Hepatocyte (in vitro differentiated cells): ENCODE measurements at regions not wholly inside any gene's neighbourhood (a gene's known extent, or its start where the extent isn't known, plus 50 kb on each side); places are given as distances from the start of the nearest gene placed in this dataset.

Experiments used
- DNase-seq: peaks from one replicate; pipeline ENCODE4 v3.0.0-alpha.2; 2016; ENCODE audit warnings: low spot score
- H2AFZ ChIP-seq: fragments of 200-600 bp; sonication (generic); 2 replicates; pipeline ENCODE4 v1.6.0; 2016; ENCODE audit warnings: antibody characterized with exemption, mild to moderate bottlenecking
- H3K27ac ChIP-seq: fragments of 200-600 bp; sonication (generic); 2 replicates; pipeline ENCODE4 v1.5.1; 2016; ENCODE audit warnings: mild to moderate bottlenecking
- H3K27me3 ChIP-seq: fragments of 200-600 bp; sonication (generic); 2 replicates; pipeline ENCODE4 v1.6.1; 2016
- H3K36me3 ChIP-seq: fragments of 200-600 bp; sonication (generic); replicated peaks from 2 replicates; pipeline ENCODE4 v1.5.1; 2016; ENCODE audit warnings: low read depth; ENCODE audit not compliant: insufficient read depth
- H3K4me1 ChIP-seq: fragments of 200-600 bp; sonication (generic); 2 replicates; pipeline ENCODE4 v1.5.1; 2016; ENCODE audit warnings: mild to moderate bottlenecking, moderate library complexity; ENCODE audit not compliant: insufficient read depth
- H3K4me2 ChIP-seq: fragments of 200-600 bp; sonication (generic); 2 replicates; pipeline ENCODE4 v1.6.0; 2016
- H3K4me3 ChIP-seq: fragments of 200-600 bp; sonication (generic); 2 replicates; pipeline ENCODE4 v1.5.1; 2016; ENCODE audit warnings: mild to moderate bottlenecking
- H3K79me2 ChIP-seq: fragments of 200-600 bp; sonication (generic); 2 replicates; pipeline ENCODE4 v1.6.0; 2017; ENCODE audit warnings: mild to moderate bottlenecking
- H3K9me2 ChIP-seq: fragments of 200-600 bp; sonication (generic); replicated peaks from 2 replicates; pipeline ENCODE4 v1.6.0; 2017; ENCODE audit warnings: mild to moderate bottlenecking; ENCODE audit not compliant: insufficient read depth
- H3K9me3 ChIP-seq: fragments of 200-600 bp; sonication (generic); 2 replicates; pipeline ENCODE4 v1.5.1; 2016; ENCODE audit warnings: low read depth, mild to moderate bottlenecking
- H4K20me1 ChIP-seq: fragments of 200-600 bp; sonication (generic); 2 replicates; pipeline ENCODE4 v1.6.0; 2016; ENCODE audit warnings: mild to moderate bottlenecking; ENCODE audit not compliant: insufficient read depth, poor library complexity, severe bottlenecking
- EZH2 ChIP-seq: fragments of 200-600 bp; sonication (generic); IDR thresholded peaks from 2 replicates; pipeline ENCODE4 v1.6.1; 2016; ENCODE audit warnings: antibody characterized with exemption, mild to moderate bottlenecking, borderline replicate concordance
- EZH2phosphoT487 ChIP-seq: fragments of 200-600 bp; sonication (generic); IDR thresholded peaks from one replicate; pipeline ENCODE4 v1.6.1; 2018; ENCODE audit warnings: antibody characterized with exemption, mild to moderate bottlenecking, low read depth, moderate library complexity; ENCODE audit not compliant: unreplicated experiment, severe bottlenecking
- WGBS: methylation state at CpG from one replicate; pipeline ENCODE4 v1.1.6; 2016; ENCODE audit warnings: low lambda C conversion rate; ENCODE audit errors: missing lambda C conversion rate; 5-methylcytosine and 5-hydroxymethylcytosine counted together
- TF ChIP-seq, protein P1 (sequence below): fragments of 200-600 bp; sonication (generic); IDR thresholded peaks from 2 replicates; pipeline ENCODE4 v1.5.1; 2016; ENCODE audit warnings: antibody characterized with exemption, mild to moderate bottlenecking; ENCODE audit not compliant: poor library complexity

GRCh38 chr5:35374584-35374983 is 144.3 kb upstream of the PRLR start:
- no peak for DNase-seq
- Histone ChIP-seq H2AFZ (no peak overlapping the region), H3K4me2 (no peak overlapping the region), H3K9me2 (no peaks in the 10 kb centered on the region), H3K79me2 (no peaks in the 10 kb centered on the region), H3K27ac (no peak overlapping the region), H4K20me1 (no peaks in the 10 kb centered on the region), H3K4me3 (no peak overlapping the region), H3K36me3 (no peaks in the 10 kb centered on the region), H3K4me1 (peaks cover 4% of the 10 kb centered on the region), H3K9me3 (no peaks in the 10 kb centered on the region), H3K27me3 (no peaks in the 10 kb centered on the region)
- TF ChIP-seq EZH2 = no peak
- TF ChIP-seq, protein P1, sequence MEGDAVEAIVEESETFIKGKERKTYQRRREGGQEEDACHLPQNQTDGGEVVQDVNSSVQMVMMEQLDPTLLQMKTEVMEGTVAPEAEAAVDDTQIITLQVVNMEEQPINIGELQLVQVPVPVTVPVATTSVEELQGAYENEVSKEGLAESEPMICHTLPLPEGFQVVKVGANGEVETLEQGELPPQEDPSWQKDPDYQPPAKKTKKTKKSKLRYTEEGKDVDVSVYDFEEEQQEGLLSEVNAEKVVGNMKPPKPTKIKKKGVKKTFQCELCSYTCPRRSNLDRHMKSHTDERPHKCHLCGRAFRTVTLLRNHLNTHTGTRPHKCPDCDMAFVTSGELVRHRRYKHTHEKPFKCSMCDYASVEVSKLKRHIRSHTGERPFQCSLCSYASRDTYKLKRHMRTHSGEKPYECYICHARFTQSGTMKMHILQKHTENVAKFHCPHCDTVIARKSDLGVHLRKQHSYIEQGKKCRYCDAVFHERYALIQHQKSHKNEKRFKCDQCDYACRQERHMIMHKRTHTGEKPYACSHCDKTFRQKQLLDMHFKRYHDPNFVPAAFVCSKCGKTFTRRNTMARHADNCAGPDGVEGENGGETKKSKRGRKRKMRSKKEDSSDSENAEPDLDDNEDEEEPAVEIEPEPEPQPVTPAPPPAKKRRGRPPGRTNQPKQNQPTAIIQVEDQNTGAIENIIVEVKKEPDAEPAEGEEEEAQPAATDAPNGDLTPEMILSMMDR = no peak

- TF ChIP-seq, protein P1 = no peak
- TF ChIP-seq EZH2 (no peak), EZH2phosphoT487 (no peak)
These were observed 143.0 kb upstream of the PRLR start for GRCh38 chr5:35373249-35373648.

DNA sequence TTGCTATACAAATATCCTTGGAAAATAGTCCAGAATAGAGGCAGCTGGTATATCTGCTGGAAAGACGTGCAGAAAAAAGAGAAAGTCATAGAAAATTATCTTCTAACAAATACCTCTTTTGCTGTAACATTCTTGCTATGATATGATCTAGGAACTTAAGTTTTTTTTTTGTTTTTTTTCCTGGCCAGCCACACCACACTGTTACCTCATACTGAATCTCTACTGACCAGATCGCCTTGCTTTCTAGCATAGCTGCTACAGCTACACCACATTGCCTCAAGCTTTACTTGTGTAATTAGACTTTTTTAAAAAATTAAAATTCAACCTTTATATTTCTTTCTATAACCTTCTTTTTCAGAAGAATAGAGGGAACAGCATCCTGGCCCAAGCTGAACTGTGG is 142.2 kb upstream of the PRLR start:
- Histone ChIP-seq H3K9me3 (no peaks in the 10 kb centered on the region), H3K79me2 (no peaks in the 10 kb centered on the region), H3K9me2 (no peaks in the 10 kb centered on the region), H3K4me2 (no peak overlapping the region), H3K4me1 (peaks cover 4% of the 10 kb centered on the region), H4K20me1 (no peaks in the 10 kb centered on the region), H3K4me3 (no peak overlapping the region), H3K36me3 (no peaks in the 10 kb centered on the region), H2AFZ (no peak overlapping the region), H3K27me3 (no peaks in the 10 kb centered on the region), H3K27ac (peak overlapping the region; percentile 45)
- 86% methylated on average over 2 of the region's 2 CpGs for WGBS
- no peak for DNase-seq
- TF ChIP-seq, protein P1 = no peak
- TF ChIP-seq EZH2 = no peak
- TF ChIP-seq EZH2phosphoT487 = no peak

More at GRCh38 chr5:35373249-35373648, 143.0 kb upstream of the PRLR start:
- H3K4me3 ChIP-seq = no peak overlapping the region
- no peak overlapping the region for H3K4me2 ChIP-seq
- 72% methylated on average over 3 of the region's 3 CpGs for WGBS
- H3K4me1 ChIP-seq = peaks cover 4% of the 10 kb centered on the region
- H3K9me3 ChIP-seq = no peaks in the 10 kb centered on the region
- peak overlapping the region; percentile 62 for H3K27ac ChIP-seq
- no peaks in the 10 kb centered on the region for H4K20me1 ChIP-seq
- peak; percentile 39 for DNase-seq
- no peaks in the 10 kb centered on the region for H3K36me3 ChIP-seq
- H3K9me2 ChIP-seq = no peaks in the 10 kb centered on the region
- H3K27me3 ChIP-seq = no peaks in the 10 kb centered on the region
- no peaks in the 10 kb centered on the region for H3K79me2 ChIP-seq
- H2AFZ ChIP-seq = no peak overlapping the region

DNA sequence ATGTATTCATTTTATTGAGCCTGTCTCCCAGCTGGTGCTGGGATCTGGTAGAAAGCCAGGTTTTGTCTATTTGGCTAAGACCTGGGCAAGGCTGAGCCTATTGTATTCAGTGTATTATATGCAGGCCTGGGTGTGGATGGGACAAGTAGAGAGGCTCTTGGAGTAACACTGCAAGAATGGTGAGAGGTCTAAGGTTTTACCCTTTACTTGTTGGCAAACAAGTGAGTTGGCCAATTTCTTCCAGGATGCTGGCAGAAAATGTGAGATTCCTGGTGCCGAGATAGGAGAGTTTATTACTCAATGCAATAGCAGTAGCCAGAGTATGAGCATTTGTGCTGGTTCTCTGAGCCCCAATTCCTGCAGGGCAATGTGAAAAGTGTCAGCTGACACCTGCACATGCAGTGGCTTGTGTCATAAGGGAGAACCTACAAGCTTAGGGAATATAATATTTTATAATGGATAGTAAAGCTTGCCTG is 141.7 kb upstream of the PRLR start:
- Histone ChIP-seq H4K20me1 (no peaks in the 10 kb centered on the region), H3K36me3 (no peaks in the 10 kb centered on the region), H3K4me3 (no peak overlapping the region), H3K4me1 (peaks cover 4% of the 10 kb centered on the region), H3K79me2 (no peaks in the 10 kb centered on the region), H2AFZ (no peak overlapping the region), H3K9me2 (no peaks in the 10 kb centered on the region), H3K27ac (peak overlapping the region; percentile 42), H3K4me2 (no peak overlapping the region), H3K9me3 (no peaks in the 10 kb centered on the region), H3K27me3 (no peaks in the 10 kb centered on the region)
- WGBS = 69% methylated on average over 1 of the region's 1 CpG
- TF ChIP-seq EZH2 (no peak), EZH2phosphoT487 (no peak)
- TF ChIP-seq, protein P1 = no peak
- peak; percentile 15 for DNase-seq
